GM12878 (cell line): ENCODE measurements at regions not wholly inside any gene's neighbourhood (a gene's known extent, or its start where the extent isn't known, plus 50 kb on each side); places are given as distances from the start of the nearest gene placed in this dataset.
A peak's percentile ranks its signal among the peaks of the same experiment; 100 is the strongest.

Source experiments
- ATAC-seq: fragments of 200-7000 bp; cut with Tn5 transposase; 3 replicates; pipeline ENCODE4 v1.9.1; 2020; ENCODE audit warnings: mild to moderate bottlenecking, moderate library complexity
- BruUV-seq: library from RNA; stranded (reverse); fragments of 400-500 nt; replicated peaks from 2 replicates; lab custom pipeline; 2021; lab: Mats Ljungman, UMichigan
- CTCF ChIA-PET: fragments of 300-600 bp; sonication (Branson Sonifier 250); formaldehyde crosslinking; extraction: SDS; loops from one replicate; lab custom pipeline; 2021; ENCODE audit warnings: inconsistent platforms; lab: Yijun Ruan, JAX
- POLR2A ChIA-PET: fragments of 350-600 bp; formaldehyde crosslinking; extraction: SDS; loops from one replicate; lab custom pipeline; 2021; ENCODE audit warnings: inconsistent platforms; lab: Charles Lee
- RAD21 ChIA-PET: fragments of 300-600 bp; sonication (Branson Sonifier 250); formaldehyde crosslinking; loops from one replicate; lab custom pipeline; 2023; ENCODE audit warnings: antibody characterized with exemption; ENCODE audit not compliant: unreplicated experiment; lab: Charles Lee
- SMC1A ChIA-PET: fragments of 300-600 bp; sonication (Branson Sonifier 250); formaldehyde crosslinking; loops from one replicate; lab custom pipeline; 2023; ENCODE audit not compliant: unreplicated experiment, uncharacterized antibody; lab: Charles Lee
- DNase-seq: peaks from one replicate; pipeline ENCODE4 v3.0.0-alpha.2; 2011; ENCODE audit warnings: low read depth, low spot score
- FAIRE-seq: peaks from 3 replicates; lab custom pipeline; 2011; peaks lifted over from hg19 to GRCh38; lab: Jason Lieb, UNC
- H2AFZ ChIP-seq: 2 replicates; pipeline ENCODE4 v1.6.0; 2011; ENCODE audit warnings: low read depth, low read length, control low read depth; ENCODE audit not compliant: control insufficient read depth
- H3K27ac ChIP-seq: 2 replicates; pipeline ENCODE4 v1.5.1; 2011; ENCODE audit warnings: control low read depth; ENCODE audit not compliant: control insufficient read depth, insufficient read depth
- H3K27me3 ChIP-seq, 2 experiments: replicated peaks in 1 of 2; 2 replicates each; pipeline versions ENCODE4 v1.6.0 to v1.6.1; 2011; ENCODE audit warnings: low read length in 1 of 2; ENCODE audit not compliant: control insufficient read depth in 2 of 2, insufficient read depth in 2 of 2
- H3K36me3 ChIP-seq, 2 experiments: 2 replicates each; pipeline ENCODE4 v1.5.1; 2011; ENCODE audit warnings: low read length in 1 of 2; ENCODE audit not compliant: control insufficient read depth in 2 of 2, insufficient read depth in 2 of 2
- H3K4me1 ChIP-seq: 2 replicates; pipeline ENCODE4 v1.6.1; 2011; ENCODE audit warnings: mild to moderate bottlenecking, low read length, moderate library complexity, mixed read lengths; ENCODE audit not compliant: control insufficient read depth, insufficient read depth
- H3K4me2 ChIP-seq: 2 replicates; pipeline ENCODE4 v1.6.0; 2011; ENCODE audit warnings: control low read depth; ENCODE audit not compliant: control insufficient read depth, insufficient read depth
- H3K4me3 ChIP-seq: fragments of 200-600 bp; sonication (generic); 2 replicates; pipeline ENCODE4 v1.5.1; 2016
- H3K79me2 ChIP-seq: 2 replicates; pipeline ENCODE4 v1.6.0; 2011; ENCODE audit warnings: low read length; ENCODE audit not compliant: control insufficient read depth, insufficient read depth
- H3K9ac ChIP-seq: 2 replicates; pipeline ENCODE4 v1.8.0; 2011; ENCODE audit warnings: low read length, control low read depth, mixed read lengths; ENCODE audit not compliant: control insufficient read depth, insufficient read depth
- H3K9me3 ChIP-seq: replicated peaks from 3 replicates; pipeline ENCODE4 v1.5.1; 2011; ENCODE audit warnings: mild to moderate bottlenecking, low read length; ENCODE audit not compliant: control insufficient read depth, insufficient read depth
- H4K20me1 ChIP-seq: 2 replicates; pipeline ENCODE4 v1.6.0; 2011; ENCODE audit not compliant: control insufficient read depth, insufficient read depth
- CREM ChIP-seq: IDR thresholded peaks from 2 replicates; pipeline ENCODE4 v1.6.1; 2014; ENCODE audit warnings: antibody characterized with exemption, low read depth
- EED ChIP-seq: sonication (generic); IDR thresholded peaks from 2 replicates; pipeline ENCODE4 v1.6.1; 2016; ENCODE audit warnings: antibody characterized with exemption, low read depth
- EZH2 ChIP-seq: IDR thresholded peaks from 2 replicates; pipeline ENCODE4 v1.6.1; 2012; ENCODE audit warnings: low read depth, mild to moderate bottlenecking, control low read depth, inconsistent platforms, low read length, borderline replicate concordance; ENCODE audit not compliant: control insufficient read depth
- HDGF ChIP-seq: fragments of 450-650 bp; IDR thresholded peaks from 2 replicates; pipeline ENCODE4 v1.6.1; 2016; ENCODE audit warnings: antibody characterized with exemption
- KLF5 ChIP-seq: fragments of 450-650 bp; IDR thresholded peaks from 2 replicates; pipeline ENCODE4 v1.6.1; 2014; ENCODE audit warnings: mild to moderate bottlenecking; ENCODE audit not compliant: partially characterized antibody
- SIN3A ChIP-seq: IDR thresholded peaks from 2 replicates; pipeline ENCODE4 v1.6.1; 2012; ENCODE audit warnings: low read depth, low read length, improper control_type of control experiment
- SMAD1 ChIP-seq: fragments of 450-650 bp; IDR thresholded peaks from 2 replicates; pipeline ENCODE4 v1.6.1; 2018; ENCODE audit warnings: mild to moderate bottlenecking, low read depth; ENCODE audit not compliant: partially characterized antibody
- TCF3 ChIP-seq: IDR thresholded peaks from 2 replicates; pipeline ENCODE4 v1.6.1; 2012; ENCODE audit warnings: low read depth, mild to moderate bottlenecking, low read length, borderline replicate concordance; ENCODE audit not compliant: insufficient read depth
- YBX1 ChIP-seq: fragments of 450-650 bp; IDR thresholded peaks from 2 replicates; pipeline ENCODE4 v1.6.1; 2016; ENCODE audit warnings: antibody characterized with exemption
- YY1 ChIP-seq: IDR thresholded peaks from 2 replicates; pipeline ENCODE4 v1.6.1; 2011; ENCODE audit warnings: low read depth, mild to moderate bottlenecking, low read length
- ZZZ3 ChIP-seq: IDR thresholded peaks from 2 replicates; pipeline ENCODE4 v1.6.1; 2011; ENCODE audit warnings: low read depth; ENCODE audit not compliant: control insufficient read depth, insufficient read length
- WGBS: methylation state at CpG from one replicate; pipeline ENCODE4 v1.1.6; 2016; ENCODE audit warnings: low lambda C conversion rate; ENCODE audit not compliant: insufficient replicate concordance, insufficient coverage; ENCODE audit errors: missing lambda C conversion rate; 5-methylcytosine and 5-hydroxymethylcytosine counted together
- in situ Hi-C: fragments of 300-500 bp; cut with MboI; formaldehyde crosslinking; loops from 9 replicates; pipeline ENCODE4 v1.14.3; 2018; ENCODE audit warnings: mixed read lengths
- intact Hi-C: fragments of 100-400 bp; cut with micrococcal nuclease; formaldehyde crosslinking; loops from one replicate; pipeline ENCODE4 v1.14.2; 2022; ENCODE audit not compliant: unreplicated experiment
- TF ChIP-seq, protein P1 (sequence below): IDR thresholded peaks from 2 replicates; pipeline ENCODE4 v1.6.1; 2012; ENCODE audit warnings: improper control_type of control experiment, low read depth, low read length; ENCODE audit not compliant: insufficient replicate concordance

DNA sequence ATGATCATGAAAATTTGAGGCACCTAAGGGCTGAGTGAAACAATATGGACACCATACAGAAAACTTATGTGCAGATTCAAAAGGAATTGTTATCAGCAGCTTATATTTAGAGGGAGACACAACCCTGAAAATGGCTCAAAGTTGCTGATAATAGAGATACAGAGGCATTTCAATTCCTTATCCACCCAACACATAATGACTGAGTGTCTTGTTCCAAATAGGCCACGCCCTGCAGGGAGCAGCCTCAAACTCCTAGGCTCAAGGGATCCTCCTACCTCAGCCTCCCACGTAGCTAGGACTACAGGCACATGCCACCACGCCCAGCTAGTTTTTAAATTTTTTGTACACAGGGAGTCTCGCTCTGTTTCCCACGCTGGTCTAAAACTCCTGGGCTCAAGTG lies 79.0 kb downstream of the LBH start:
- TF ChIP-seq YBX1 = no peak
- TF ChIP-seq EED = 0 out of 2 replicates have a peak, but pooled peaks have one; percentile 5
- ChIA-PET RAD21 (interaction anchor here (0.6 to 2.9 kb wide), 9 partner anchors 10 to 111 kb away, joined by 3 to 18 read pairs (median 4); no protein-coding TSS in a partner anchor), SMC1A (interaction anchor here (0.7 to 3.2 kb wide), 16 partner anchors 9 to 397 kb away, joined by 3 to 18 read pairs (median 3); no protein-coding TSS in a partner anchor), CTCF (interaction anchor here (1.0 to 1.6 kb wide), 5 partner anchors 12 to 401 kb away, joined by 3 to 7 read pairs (median 4); no protein-coding TSS in a partner anchor), POLR2A (interaction anchor here (1.2 to 1.9 kb wide), 4 partner anchors 9 to 87 kb away, joined by 3 to 4 read pairs (median 3); no protein-coding TSS in a partner anchor)
- Histone ChIP-seq H3K36me3 (no peaks in the 10 kb centered on the region), H2AFZ (no peak overlapping the region), H3K27me3 (no peaks in the 10 kb centered on the region), H3K4me1 (peaks cover 20% of the 10 kb centered on the region), H3K9me3 (peaks cover 3% of the 10 kb centered on the region; the same call in 1 of the 3 replicates), H3K4me3 (no peak overlapping the region), H3K27ac (no peak overlapping the region), H3K9ac (no peak overlapping the region), H3K79me2 (no peaks in the 10 kb centered on the region), H4K20me1 (no peaks in the 10 kb centered on the region), H3K4me2 (peak overlapping the region; percentile 54; the same call in 1 of the 2 replicates)
- ATAC-seq (no peak), DNase-seq (no peak), FAIRE-seq (no peak)
- WGBS = 49% methylated on average over 5 of the region's 5 CpGs
- in situ Hi-C loops (no loop called here), intact Hi-C loops (no loop called here)
- no TSS peak for BruUV-seq

DNA sequence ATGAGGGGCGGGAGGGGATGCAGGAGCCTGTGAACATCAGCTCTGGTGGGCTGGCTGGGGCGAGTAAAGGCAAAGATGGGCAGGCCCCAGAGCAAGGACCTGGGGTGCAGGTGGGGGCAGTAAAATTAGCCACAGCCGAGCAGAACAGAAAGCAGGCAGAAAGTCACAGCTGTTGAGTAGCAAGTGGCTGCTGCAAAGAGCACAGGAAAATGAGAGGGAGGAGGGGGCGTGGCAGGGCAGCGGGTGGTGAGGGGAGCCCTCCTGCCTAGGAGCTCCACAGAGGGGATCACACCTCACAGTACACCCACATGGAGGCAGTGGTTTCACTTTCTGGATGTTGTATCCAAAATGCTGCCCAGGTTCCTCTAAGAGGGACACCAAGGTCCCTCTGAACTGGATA lies 79.6 kb downstream of the LBH start:
- ChIA-PET CTCF (interaction anchor here (0.8 to 1.6 kb wide), 5 partner anchors 12 to 102 kb away, joined by 3 to 7 read pairs (median 4); no protein-coding TSS in a partner anchor), POLR2A (interaction anchor here (1.2 to 1.9 kb wide), 3 partner anchors 13 to 87 kb away, joined by 3 to 4 read pairs (median 3); no protein-coding TSS in a partner anchor), SMC1A (interaction anchor here (0.7 to 3.2 kb wide), 13 partner anchors 11 to 396 kb away, joined by 3 to 18 read pairs (median 3); no protein-coding TSS in a partner anchor), RAD21 (interaction anchor here (0.6 to 2.9 kb wide), 9 partner anchors 11 to 111 kb away, joined by 3 to 18 read pairs (median 4); no protein-coding TSS in a partner anchor)
- in situ Hi-C loops (no loop called here), intact Hi-C loops (no loop called here)
- DNase-seq (no peak), ATAC-seq (peak; percentile 62), FAIRE-seq (peak; percentile 31)
- BruUV-seq = no TSS peak
- no peak overlapping the region for H3K9ac ChIP-seq
- 26% methylated on average over 5 of the region's 5 CpGs for WGBS
- 0 out of 2 replicates have a peak overlapping the region, but pooled peaks have one; percentile 13 for H3K27ac ChIP-seq
- H3K27me3 ChIP-seq = no peaks in the 10 kb centered on the region
- H4K20me1 ChIP-seq = no peaks in the 10 kb centered on the region
- H2AFZ ChIP-seq = no peak overlapping the region; the same call in 1 of the 2 replicates
- peaks cover 20% of the 10 kb centered on the region for H3K4me1 ChIP-seq
- no peak overlapping the region for H3K4me3 ChIP-seq
- no peaks in the 10 kb centered on the region for H3K79me2 ChIP-seq
- peaks cover 3% of the 10 kb centered on the region; the same call in 1 of the 3 replicates for H3K9me3 ChIP-seq
- no peaks in the 10 kb centered on the region for H3K36me3 ChIP-seq
- peak overlapping the region; percentile 54 for H3K4me2 ChIP-seq
- TF ChIP-seq EZH2 (no peak), TCF3 (peak; percentile 50; the same call in 1 of the 2 replicates), KLF5 (no peak), HDGF (no peak), CREM (no peak), SIN3A (no peak), YBX1 (no peak), YY1 (no peak), ZZZ3 (no peak), SMAD1 (no peak)
- TF ChIP-seq, protein P1, sequence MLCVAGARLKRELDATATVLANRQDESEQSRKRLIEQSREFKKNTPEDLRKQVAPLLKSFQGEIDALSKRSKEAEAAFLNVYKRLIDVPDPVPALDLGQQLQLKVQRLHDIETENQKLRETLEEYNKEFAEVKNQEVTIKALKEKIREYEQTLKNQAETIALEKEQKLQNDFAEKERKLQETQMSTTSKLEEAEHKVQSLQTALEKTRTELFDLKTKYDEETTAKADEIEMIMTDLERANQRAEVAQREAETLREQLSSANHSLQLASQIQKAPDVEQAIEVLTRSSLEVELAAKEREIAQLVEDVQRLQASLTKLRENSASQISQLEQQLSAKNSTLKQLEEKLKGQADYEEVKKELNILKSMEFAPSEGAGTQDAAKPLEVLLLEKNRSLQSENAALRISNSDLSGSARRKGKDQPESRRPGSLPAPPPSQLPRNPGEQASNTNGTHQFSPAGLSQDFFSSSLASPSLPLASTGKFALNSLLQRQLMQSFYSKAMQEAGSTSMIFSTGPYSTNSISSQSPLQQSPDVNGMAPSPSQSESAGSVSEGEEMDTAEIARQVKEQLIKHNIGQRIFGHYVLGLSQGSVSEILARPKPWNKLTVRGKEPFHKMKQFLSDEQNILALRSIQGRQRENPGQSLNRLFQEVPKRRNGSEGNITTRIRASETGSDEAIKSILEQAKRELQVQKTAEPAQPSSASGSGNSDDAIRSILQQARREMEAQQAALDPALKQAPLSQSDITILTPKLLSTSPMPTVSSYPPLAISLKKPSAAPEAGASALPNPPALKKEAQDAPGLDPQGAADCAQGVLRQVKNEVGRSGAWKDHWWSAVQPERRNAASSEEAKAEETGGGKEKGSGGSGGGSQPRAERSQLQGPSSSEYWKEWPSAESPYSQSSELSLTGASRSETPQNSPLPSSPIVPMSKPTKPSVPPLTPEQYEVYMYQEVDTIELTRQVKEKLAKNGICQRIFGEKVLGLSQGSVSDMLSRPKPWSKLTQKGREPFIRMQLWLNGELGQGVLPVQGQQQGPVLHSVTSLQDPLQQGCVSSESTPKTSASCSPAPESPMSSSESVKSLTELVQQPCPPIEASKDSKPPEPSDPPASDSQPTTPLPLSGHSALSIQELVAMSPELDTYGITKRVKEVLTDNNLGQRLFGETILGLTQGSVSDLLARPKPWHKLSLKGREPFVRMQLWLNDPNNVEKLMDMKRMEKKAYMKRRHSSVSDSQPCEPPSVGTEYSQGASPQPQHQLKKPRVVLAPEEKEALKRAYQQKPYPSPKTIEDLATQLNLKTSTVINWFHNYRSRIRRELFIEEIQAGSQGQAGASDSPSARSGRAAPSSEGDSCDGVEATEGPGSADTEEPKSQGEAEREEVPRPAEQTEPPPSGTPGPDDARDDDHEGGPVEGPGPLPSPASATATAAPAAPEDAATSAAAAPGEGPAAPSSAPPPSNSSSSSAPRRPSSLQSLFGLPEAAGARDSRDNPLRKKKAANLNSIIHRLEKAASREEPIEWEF = no peak
